Panc1 (cell line): ENCODE measurements at regions not wholly inside any gene's neighbourhood (a gene's known extent, or its start where the extent isn't known, plus 50 kb on each side); places are given as distances from the start of the nearest gene placed in this dataset.

Source experiments
- ATAC-seq: fragments of 200-7000 bp; cut with Tn5 transposase; 2 replicates; pipeline ENCODE4 v1.9.1; 2020; ENCODE audit warnings: mild to moderate bottlenecking, moderate library complexity
- BruUV-seq: library from RNA; stranded (reverse); fragments of 400-500 nt; replicated peaks from 2 replicates; lab custom pipeline; 2021; lab: Mats Ljungman, UMichigan
- CTCF ChIA-PET: fragments of 300-600 bp; sonication (Branson Sonifier 250); formaldehyde crosslinking; loops from one replicate; lab custom pipeline; 2022; ENCODE audit warnings: antibody characterized with exemption; lab: Charles Lee
- POLR2A ChIA-PET: fragments of 300-600 bp; sonication (Branson Sonifier 250); formaldehyde crosslinking; loops from one replicate; lab custom pipeline; 2022; ENCODE audit warnings: antibody characterized with exemption; lab: Charles Lee
- DNase-seq: peaks from one replicate; pipeline ENCODE4 v3.0.0-alpha.2; 2010; ENCODE audit warnings: low read depth, low spot score
- H3K27ac ChIP-seq: 2 replicates; pipeline ENCODE4 v1.5.1; 2011; ENCODE audit warnings: mild to moderate bottlenecking, low read length, inconsistent platforms
- H3K27me3 ChIP-seq: fragments of 200-500 bp; sonication (Bioruptor generic); 2 replicates; pipeline ENCODE4 v1.6.0; 2014; ENCODE audit warnings: low read length, inconsistent platforms; ENCODE audit not compliant: control insufficient read depth, insufficient read depth
- H3K36me3 ChIP-seq: fragments of 200-500 bp; sonication (Bioruptor generic); 2 replicates; pipeline ENCODE4 v1.5.1; 2014; ENCODE audit warnings: inconsistent platforms, mild to moderate bottlenecking, low read length, moderate library complexity; ENCODE audit not compliant: control insufficient read depth, insufficient read depth
- H3K4me1 ChIP-seq: 2 replicates; pipeline ENCODE4 v1.5.1; 2011; ENCODE audit warnings: inconsistent platforms, mild to moderate bottlenecking, low read length, moderate library complexity; ENCODE audit not compliant: control insufficient read depth, insufficient read depth
- H3K4me3 ChIP-seq, 2 experiments: 2 replicates each; pipeline ENCODE4 v1.5.1; 2011 to 2012; ENCODE audit warnings: low read depth in 2 of 2, low read length in 2 of 2, mild to moderate bottlenecking in 2 of 2, inconsistent platforms in 1 of 2, moderate library complexity in 1 of 2
- H3K9me3 ChIP-seq: fragments of 200-500 bp; sonication (Bioruptor generic); 2 replicates; pipeline ENCODE4 v1.5.1; 2014; ENCODE audit warnings: low read depth, mild to moderate bottlenecking, inconsistent platforms, low read length, moderate library complexity; ENCODE audit not compliant: control insufficient read depth, insufficient read depth
- CTCF ChIP-seq: fragments of 450-650 bp; IDR thresholded peaks from 2 replicates; pipeline ENCODE4 v1.5.1; 2017; ENCODE audit warnings: mild to moderate bottlenecking
- POLR2AphosphoS5 ChIP-seq: IDR thresholded peaks from 2 replicates; pipeline ENCODE4 v1.6.1; 2012; ENCODE audit warnings: mild to moderate bottlenecking, low read depth, low read length, moderate library complexity
- SIN3A ChIP-seq: IDR thresholded peaks from 2 replicates; pipeline ENCODE4 v1.6.1; 2012; ENCODE audit warnings: low read depth, mild to moderate bottlenecking, low read length, moderate library complexity, borderline replicate concordance; ENCODE audit not compliant: insufficient read depth
- TCF7L2 ChIP-seq: IDR thresholded peaks from 2 replicates; pipeline ENCODE4 v1.6.1; 2011; ENCODE audit warnings: mild to moderate bottlenecking, low read depth, low read length, inconsistent platforms
- in situ Hi-C: cut with HindIII; loops from 2 replicates; pipeline ENCODE4 v1.10.0; 2016; ENCODE audit warnings: low sequenced_read_pairs, low pct_unique_long_range_greater_than_20kb
- intact Hi-C: fragments of 100-400 bp; cut with micrococcal nuclease; formaldehyde crosslinking; loops from one replicate; pipeline ENCODE4 v1.10.0; 2022; ENCODE audit not compliant: unreplicated experiment
- TF ChIP-seq, protein P1 (sequence below), 2 experiments: IDR thresholded peaks; 2 replicates each; pipeline ENCODE4 v1.6.1; 2011 to 2012; ENCODE audit warnings: low read depth in 2 of 2, control low read depth in 1 of 2, low read length in 1 of 2, mild to moderate bottlenecking in 1 of 2, moderate library complexity in 1 of 2; ENCODE audit not compliant: insufficient read depth in 1 of 2

DNA sequence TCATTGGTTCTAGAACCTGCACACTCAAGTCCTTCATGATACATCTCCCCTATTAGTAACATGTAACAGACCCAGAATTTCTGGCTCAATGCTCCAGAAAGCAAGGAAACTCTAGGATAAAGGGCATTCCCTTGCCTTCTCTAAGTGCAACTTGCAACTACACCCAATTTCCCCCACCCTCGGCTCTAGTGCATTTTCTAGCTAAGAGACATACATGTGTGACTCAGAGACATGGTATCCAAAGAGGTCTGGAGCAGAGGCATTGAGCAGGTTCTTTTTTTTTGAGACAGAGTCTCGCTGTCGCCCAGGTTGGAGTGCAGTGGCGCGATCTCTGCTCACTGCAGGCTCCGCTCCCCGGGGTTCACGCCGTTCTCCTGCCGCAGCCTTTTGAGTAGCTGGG is 132.9 kb downstream of the ZC3H11B start:
- no TSS peak for BruUV-seq
- no peaks in the 10 kb centered on the region; the same call in 1 of the 2 replicates for H3K27me3 ChIP-seq
- no peak for ATAC-seq
- intact Hi-C loops: no loop called here
- no peak overlapping the region for H3K4me3 ChIP-seq
- H3K36me3 ChIP-seq: no peaks in the 10 kb centered on the region
- no peak for DNase-seq
- no peak overlapping the region for H3K27ac ChIP-seq
- ChIA-PET POLR2A (no interaction called here), CTCF (no interaction called here)
- no peaks in the 10 kb centered on the region for H3K4me1 ChIP-seq
- TF ChIP-seq SIN3A (no peak), POLR2AphosphoS5 (no peak), TCF7L2 (no peak), CTCF (no peak)
- TF ChIP-seq, protein P1, sequence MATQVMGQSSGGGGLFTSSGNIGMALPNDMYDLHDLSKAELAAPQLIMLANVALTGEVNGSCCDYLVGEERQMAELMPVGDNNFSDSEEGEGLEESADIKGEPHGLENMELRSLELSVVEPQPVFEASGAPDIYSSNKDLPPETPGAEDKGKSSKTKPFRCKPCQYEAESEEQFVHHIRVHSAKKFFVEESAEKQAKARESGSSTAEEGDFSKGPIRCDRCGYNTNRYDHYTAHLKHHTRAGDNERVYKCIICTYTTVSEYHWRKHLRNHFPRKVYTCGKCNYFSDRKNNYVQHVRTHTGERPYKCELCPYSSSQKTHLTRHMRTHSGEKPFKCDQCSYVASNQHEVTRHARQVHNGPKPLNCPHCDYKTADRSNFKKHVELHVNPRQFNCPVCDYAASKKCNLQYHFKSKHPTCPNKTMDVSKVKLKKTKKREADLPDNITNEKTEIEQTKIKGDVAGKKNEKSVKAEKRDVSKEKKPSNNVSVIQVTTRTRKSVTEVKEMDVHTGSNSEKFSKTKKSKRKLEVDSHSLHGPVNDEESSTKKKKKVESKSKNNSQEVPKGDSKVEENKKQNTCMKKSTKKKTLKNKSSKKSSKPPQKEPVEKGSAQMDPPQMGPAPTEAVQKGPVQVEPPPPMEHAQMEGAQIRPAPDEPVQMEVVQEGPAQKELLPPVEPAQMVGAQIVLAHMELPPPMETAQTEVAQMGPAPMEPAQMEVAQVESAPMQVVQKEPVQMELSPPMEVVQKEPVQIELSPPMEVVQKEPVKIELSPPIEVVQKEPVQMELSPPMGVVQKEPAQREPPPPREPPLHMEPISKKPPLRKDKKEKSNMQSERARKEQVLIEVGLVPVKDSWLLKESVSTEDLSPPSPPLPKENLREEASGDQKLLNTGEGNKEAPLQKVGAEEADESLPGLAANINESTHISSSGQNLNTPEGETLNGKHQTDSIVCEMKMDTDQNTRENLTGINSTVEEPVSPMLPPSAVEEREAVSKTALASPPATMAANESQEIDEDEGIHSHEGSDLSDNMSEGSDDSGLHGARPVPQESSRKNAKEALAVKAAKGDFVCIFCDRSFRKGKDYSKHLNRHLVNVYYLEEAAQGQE (IDR thresholded peaks at IDR 0.05; ENCODE audit: insufficient read depth in 1 of 2, low read depth in 2 of 2, low read length in 1 of 2): no peak
- in situ Hi-C loops: no loop called here
- no peaks in the 10 kb centered on the region for H3K9me3 ChIP-seq

DNA sequence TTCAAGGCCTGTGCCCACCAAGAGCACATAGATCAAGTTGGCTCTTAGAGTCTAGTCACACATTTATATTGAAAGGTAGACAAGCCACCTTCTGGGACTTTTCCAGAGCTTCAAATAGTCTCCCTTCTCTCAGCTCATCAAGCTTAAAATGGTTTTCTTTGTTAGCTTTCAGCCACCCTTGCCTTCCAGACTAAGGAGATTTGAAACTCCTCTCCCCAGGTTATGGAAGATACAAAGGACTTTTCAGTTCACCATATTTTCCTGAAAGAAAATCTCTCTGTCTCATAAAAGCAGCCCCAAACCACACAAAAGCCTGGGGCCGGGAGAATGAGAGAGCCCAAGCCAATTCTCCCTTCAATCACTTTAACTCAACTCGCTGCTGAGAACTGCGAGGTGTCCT is 134.1 kb downstream of the ZC3H11B start:
- ChIA-PET CTCF (no interaction called here), POLR2A (no interaction called here)
- intact Hi-C loops (no loop called here), in situ Hi-C loops (no loop called here)
- Histone ChIP-seq H3K27me3 (no peaks in the 10 kb centered on the region; the same call in 1 of the 2 replicates), H3K4me1 (no peaks in the 10 kb centered on the region), H3K4me3 (no peak overlapping the region), H3K36me3 (no peaks in the 10 kb centered on the region), H3K9me3 (no peaks in the 10 kb centered on the region), H3K27ac (no peak overlapping the region)
- ATAC-seq (no peak), DNase-seq (no peak)
- TF ChIP-seq TCF7L2 (no peak), POLR2AphosphoS5 (no peak), SIN3A (no peak), CTCF (no peak)
- TF ChIP-seq, protein P1 (IDR thresholded peaks at IDR 0.05; ENCODE audit: insufficient read depth in 1 of 2, low read depth in 2 of 2, low read length in 1 of 2): no peak
- no TSS peak for BruUV-seq
